Gastroesophageal sphincter (tissue), 3 donors: ENCODE measurements at regions not wholly inside any gene's neighbourhood (a gene's known extent, or its start where the extent isn't known, plus 50 kb on each side); places are given as distances from the start of the nearest gene placed in this dataset.

Source experiments
- EP300 ChIP-seq: sonication (generic); formaldehyde crosslinking; IDR thresholded peaks from one replicate; pipeline ENCODE4 v1.6.1; 2017; ENCODE audit warnings: antibody characterized with exemption, mild to moderate bottlenecking
- TF ChIP-seq, protein P1 (sequence below), 4 experiments: fragments of 200-600 bp in 2 of 4; fragments of 450-650 bp in 2 of 4; sonication (generic) in 1 of 4; IDR thresholded peaks; one replicate each; pipeline ENCODE4 v1.5.1; 2017 to 2019; ENCODE audit warnings: antibody characterized with exemption in 4 of 4, mild to moderate bottlenecking in 2 of 4, moderate library complexity in 2 of 4

GRCh38 chr18:39845631-39846030 is 2109.4 kb upstream of the PIK3C3 start:
- TF ChIP-seq EP300, result no peak
- TF ChIP-seq, protein P1, sequence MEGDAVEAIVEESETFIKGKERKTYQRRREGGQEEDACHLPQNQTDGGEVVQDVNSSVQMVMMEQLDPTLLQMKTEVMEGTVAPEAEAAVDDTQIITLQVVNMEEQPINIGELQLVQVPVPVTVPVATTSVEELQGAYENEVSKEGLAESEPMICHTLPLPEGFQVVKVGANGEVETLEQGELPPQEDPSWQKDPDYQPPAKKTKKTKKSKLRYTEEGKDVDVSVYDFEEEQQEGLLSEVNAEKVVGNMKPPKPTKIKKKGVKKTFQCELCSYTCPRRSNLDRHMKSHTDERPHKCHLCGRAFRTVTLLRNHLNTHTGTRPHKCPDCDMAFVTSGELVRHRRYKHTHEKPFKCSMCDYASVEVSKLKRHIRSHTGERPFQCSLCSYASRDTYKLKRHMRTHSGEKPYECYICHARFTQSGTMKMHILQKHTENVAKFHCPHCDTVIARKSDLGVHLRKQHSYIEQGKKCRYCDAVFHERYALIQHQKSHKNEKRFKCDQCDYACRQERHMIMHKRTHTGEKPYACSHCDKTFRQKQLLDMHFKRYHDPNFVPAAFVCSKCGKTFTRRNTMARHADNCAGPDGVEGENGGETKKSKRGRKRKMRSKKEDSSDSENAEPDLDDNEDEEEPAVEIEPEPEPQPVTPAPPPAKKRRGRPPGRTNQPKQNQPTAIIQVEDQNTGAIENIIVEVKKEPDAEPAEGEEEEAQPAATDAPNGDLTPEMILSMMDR (IDR thresholded peaks at IDR 0.05), result no peak
